ENCODE measurements at regions not wholly inside any gene's neighbourhood (a gene's known extent, or its start where the extent isn't known, plus 50 kb on each side); places are given as distances from the start of the nearest gene placed in this dataset.

GRCh38 chr4:66266035-66266434 lies 595.7 kb upstream of the EPHA5 start:
- TF ChIP-seq EZH2 (IDR thresholded peaks at IDR 0.05; ENCODE audit: borderline replicate concordance, low read depth, low read length, severe bottlenecking) (no peak), CTCF (IDR thresholded peaks at IDR 0.05; ENCODE audit: extremely low read depth in 1 of 2, insufficient read depth in 1 of 2, low read depth in 1 of 2, low read length in 2 of 2) (no peak)

Data from endothelial cell of umbilical vein (primary cell).